GM12878 (cell line): ENCODE measurements at regions not wholly inside any gene's neighbourhood (a gene's known extent, or its start where the extent isn't known, plus 50 kb on each side); places are given as distances from the start of the nearest gene placed in this dataset.

Experiments used
- CBFB ChIP-seq: IDR thresholded peaks from 2 replicates; pipeline ENCODE4 v1.6.1; 2016; ENCODE audit warnings: antibody characterized with exemption, low read depth
- CBX3 ChIP-seq: fragments of 200-600 bp; sonication (generic); IDR thresholded peaks from 2 replicates; pipeline ENCODE4 v1.6.1; 2016; ENCODE audit warnings: low read depth, borderline replicate concordance
- CBX5 ChIP-seq: sonication (generic); IDR thresholded peaks from 2 replicates; pipeline ENCODE4 v1.6.1; 2016; ENCODE audit warnings: low read depth, moderate library complexity, mild to moderate bottlenecking, inconsistent platforms
- CEBPB ChIP-seq, 2 experiments: fragments of 150-350 bp in 1 of 2; IDR thresholded peaks; 2 replicates each; pipeline ENCODE4 v1.6.1; 2012 to 2014; ENCODE audit warnings: low read depth in 2 of 2, low read length in 2 of 2, borderline replicate concordance in 1 of 2, inconsistent platforms in 1 of 2
- EP300 ChIP-seq, 2 experiments: fragments of 150-350 bp in 1 of 2; IDR thresholded peaks; 2 replicates each; pipeline ENCODE4 v1.6.1; 2011 to 2012; ENCODE audit warnings: low read depth in 2 of 2, low read length in 2 of 2, borderline replicate concordance in 1 of 2, improper control_type of control experiment in 1 of 2, inconsistent platforms in 1 of 2; ENCODE audit not compliant: control insufficient read depth in 1 of 2
- ESRRA ChIP-seq: IDR thresholded peaks from 2 replicates; pipeline ENCODE4 v1.6.1; 2012; ENCODE audit warnings: mild to moderate bottlenecking, low read length, improper control_type of control experiment
- FOXM1 ChIP-seq: IDR thresholded peaks from 2 replicates; pipeline ENCODE4 v1.6.1; 2012; ENCODE audit warnings: low read depth, mild to moderate bottlenecking, inconsistent platforms, low read length, moderate library complexity
- GABPA ChIP-seq: IDR thresholded peaks from 2 replicates; pipeline ENCODE4 v1.6.1; 2014; ENCODE audit warnings: antibody characterized with exemption, low read depth, mild to moderate bottlenecking, inconsistent platforms
- HDAC2 ChIP-seq: fragments of 200-600 bp; sonication (generic); IDR thresholded peaks from 2 replicates; pipeline ENCODE4 v1.6.1; 2017
- HDGF ChIP-seq: fragments of 450-650 bp; IDR thresholded peaks from 2 replicates; pipeline ENCODE4 v1.6.1; 2016; ENCODE audit warnings: antibody characterized with exemption
- IKZF2 ChIP-seq, 2 experiments: fragments of 450-650 bp; IDR thresholded peaks; 2 replicates each; pipeline ENCODE4 v1.6.1; 2017; ENCODE audit warnings: mild to moderate bottlenecking in 2 of 2, moderate library complexity in 2 of 2
- JUNB ChIP-seq: IDR thresholded peaks from 2 replicates; pipeline ENCODE4 v1.6.1; 2016; ENCODE audit warnings: antibody characterized with exemption, mild to moderate bottlenecking
- JUND ChIP-seq: IDR thresholded peaks from 2 replicates; pipeline ENCODE4 v1.6.1; 2012; ENCODE audit warnings: low read depth, mild to moderate bottlenecking, low read length, improper control_type of control experiment, moderate library complexity
- MEF2A ChIP-seq: IDR thresholded peaks from 2 replicates; pipeline ENCODE4 v1.6.1; 2011; ENCODE audit warnings: low read depth, mild to moderate bottlenecking, low read length, moderate library complexity; ENCODE audit not compliant: insufficient read depth
- MTA3 ChIP-seq: IDR thresholded peaks from 2 replicates; pipeline ENCODE4 v1.6.1; 2012; ENCODE audit warnings: low read length, inconsistent platforms, borderline replicate concordance
- NBN ChIP-seq: fragments of 450-650 bp; IDR thresholded peaks from 2 replicates; pipeline ENCODE4 v1.6.1; 2016
- NFYB ChIP-seq: IDR thresholded peaks from 2 replicates; pipeline ENCODE4 v1.6.1; 2011; ENCODE audit warnings: low read depth, mild to moderate bottlenecking, low read length, improper control_type of control experiment, moderate library complexity; ENCODE audit not compliant: insufficient read depth
- NRF1 ChIP-seq: conservative IDR thresholded peaks from 2 replicates; pipeline ENCODE4 v1.6.1; 2011; ENCODE audit warnings: mild to moderate bottlenecking, low read depth, low read length, improper control_type of control experiment
- PML ChIP-seq: IDR thresholded peaks from 2 replicates; pipeline ENCODE4 v1.6.1; 2012; ENCODE audit warnings: low read length, inconsistent platforms
- POLR2AphosphoS5 ChIP-seq: IDR thresholded peaks from 2 replicates; pipeline ENCODE4 v1.6.1; 2011; ENCODE audit warnings: mild to moderate bottlenecking, low read length, inconsistent platforms
- SMAD5 ChIP-seq: IDR thresholded peaks from 2 replicates; pipeline ENCODE4 v1.6.1; 2016; ENCODE audit warnings: antibody characterized with exemption, low read depth
- SP1 ChIP-seq: IDR thresholded peaks from one replicate; pipeline ENCODE4 v1.6.1; 2011; ENCODE audit warnings: low read depth, low read length
- TCF3 ChIP-seq: IDR thresholded peaks from 2 replicates; pipeline ENCODE4 v1.6.1; 2012; ENCODE audit warnings: low read depth, mild to moderate bottlenecking, low read length, borderline replicate concordance; ENCODE audit not compliant: insufficient read depth
- TCF7 ChIP-seq: IDR thresholded peaks from 2 replicates; pipeline ENCODE4 v1.6.1; 2014; ENCODE audit warnings: antibody characterized with exemption, borderline replicate concordance
- YY1 ChIP-seq: IDR thresholded peaks from 2 replicates; pipeline ENCODE4 v1.6.1; 2011; ENCODE audit warnings: low read depth, mild to moderate bottlenecking, low read length
- ZNF217 ChIP-seq: fragments of 450-650 bp; IDR thresholded peaks from 2 replicates; pipeline ENCODE4 v1.6.1; 2017; ENCODE audit warnings: antibody characterized with exemption, mild to moderate bottlenecking
- TF ChIP-seq, protein P1 (sequence below): IDR thresholded peaks from 2 replicates; pipeline ENCODE4 v1.6.1; 2011; ENCODE audit warnings: mild to moderate bottlenecking, low read depth, low read length, moderate library complexity; ENCODE audit not compliant: insufficient replicate concordance
- TF ChIP-seq, protein P2 (sequence below): IDR thresholded peaks from 2 replicates; pipeline ENCODE4 v1.6.1; 2011; ENCODE audit warnings: borderline replicate concordance, low read depth, mild to moderate bottlenecking, moderate library complexity, mixed read lengths, low read length; ENCODE audit not compliant: insufficient read depth; ENCODE audit errors: extremely low read length
- TF ChIP-seq, protein P3 (sequence below): fragments of 450-650 bp; IDR thresholded peaks from 2 replicates; pipeline ENCODE4 v1.6.1; 2017; ENCODE audit warnings: borderline replicate concordance

DNA sequence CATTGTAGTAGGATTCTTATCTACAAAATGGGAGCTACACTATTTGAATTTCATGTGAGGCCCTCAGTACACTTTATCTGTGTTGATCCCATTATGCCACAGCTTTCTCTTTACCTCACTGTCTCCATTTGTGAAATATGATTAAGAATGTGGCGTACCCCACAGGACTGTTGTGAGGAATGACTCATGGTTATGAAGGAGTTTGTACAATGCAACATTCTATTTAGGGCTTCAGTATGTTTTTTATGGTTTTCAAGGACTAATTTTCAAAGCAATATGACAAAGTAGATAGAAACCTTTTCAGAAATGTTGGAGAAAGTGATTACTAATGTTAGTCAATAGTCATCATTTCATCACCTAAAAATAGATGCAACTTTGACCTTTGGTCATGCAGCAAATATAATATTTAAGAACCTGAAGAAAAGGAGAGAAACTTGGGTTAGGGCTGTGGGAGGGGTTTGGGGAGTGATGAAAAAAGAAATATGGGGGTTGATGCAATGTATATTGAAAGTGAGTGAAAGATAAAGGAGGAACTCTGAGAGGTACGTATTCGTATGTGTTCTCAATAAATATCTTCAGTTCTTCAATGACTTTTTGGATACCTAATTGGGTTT lies 53.7 kb upstream of the PIP5K1B start (continued):
- TF ChIP-seq, protein P1, sequence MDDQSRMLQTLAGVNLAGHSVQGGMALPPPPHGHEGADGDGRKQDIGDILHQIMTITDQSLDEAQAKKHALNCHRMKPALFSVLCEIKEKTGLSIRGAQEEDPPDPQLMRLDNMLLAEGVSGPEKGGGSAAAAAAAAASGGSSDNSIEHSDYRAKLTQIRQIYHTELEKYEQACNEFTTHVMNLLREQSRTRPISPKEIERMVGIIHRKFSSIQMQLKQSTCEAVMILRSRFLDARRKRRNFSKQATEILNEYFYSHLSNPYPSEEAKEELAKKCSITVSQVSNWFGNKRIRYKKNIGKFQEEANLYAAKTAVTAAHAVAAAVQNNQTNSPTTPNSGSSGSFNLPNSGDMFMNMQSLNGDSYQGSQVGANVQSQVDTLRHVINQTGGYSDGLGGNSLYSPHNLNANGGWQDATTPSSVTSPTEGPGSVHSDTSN = no peak
- TF ChIP-seq NFYB (no peak), CBFB (peak; percentile 29; the same call in 1 of the 2 replicates), EP300 (IDR thresholded peaks at IDR 0.05; ENCODE audit: borderline replicate concordance in 1 of 2, control insufficient read depth in 1 of 2, low read depth in 2 of 2, low read length in 2 of 2) (no peak), HDGF (no peak), PML (peak; percentile 64; the same call in 1 of the 2 replicates), NBN (no peak), ZNF217 (0 out of 2 replicates have a peak, but pooled peaks have one; percentile 29), HDAC2 (no peak), MEF2A (peak; percentile 74), POLR2AphosphoS5 (no peak), SMAD5 (no peak), FOXM1 (peak; percentile 86; the same call in 1 of the 2 replicates), MTA3 (no peak), JUNB (peak; percentile 84), SP1 (no peak), YY1 (no peak), CBX5 (no peak), GABPA (peak; percentile 23; the same call in 1 of the 2 replicates), IKZF2 (IDR thresholded peaks at IDR 0.05) (peak in 1 of 2 experiments; percentile 40; a peak in 1 of 4 replicates), TCF3 (no peak), TCF7 (peak; percentile 67), ESRRA (no peak), NRF1 (no peak), JUND (no peak), CBX3 (no peak), CEBPB (IDR thresholded peaks at IDR 0.05; ENCODE audit: borderline replicate concordance in 1 of 2, low read depth in 2 of 2, low read length in 2 of 2) (peak in 1 of 2 experiments; percentile 47; a peak in 1 of 4 replicates)
- TF ChIP-seq, protein P2, sequence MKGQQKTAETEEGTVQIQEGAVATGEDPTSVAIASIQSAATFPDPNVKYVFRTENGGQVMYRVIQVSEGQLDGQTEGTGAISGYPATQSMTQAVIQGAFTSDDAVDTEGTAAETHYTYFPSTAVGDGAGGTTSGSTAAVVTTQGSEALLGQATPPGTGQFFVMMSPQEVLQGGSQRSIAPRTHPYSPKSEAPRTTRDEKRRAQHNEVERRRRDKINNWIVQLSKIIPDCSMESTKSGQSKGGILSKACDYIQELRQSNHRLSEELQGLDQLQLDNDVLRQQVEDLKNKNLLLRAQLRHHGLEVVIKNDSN = no peak
- TF ChIP-seq, protein P3, sequence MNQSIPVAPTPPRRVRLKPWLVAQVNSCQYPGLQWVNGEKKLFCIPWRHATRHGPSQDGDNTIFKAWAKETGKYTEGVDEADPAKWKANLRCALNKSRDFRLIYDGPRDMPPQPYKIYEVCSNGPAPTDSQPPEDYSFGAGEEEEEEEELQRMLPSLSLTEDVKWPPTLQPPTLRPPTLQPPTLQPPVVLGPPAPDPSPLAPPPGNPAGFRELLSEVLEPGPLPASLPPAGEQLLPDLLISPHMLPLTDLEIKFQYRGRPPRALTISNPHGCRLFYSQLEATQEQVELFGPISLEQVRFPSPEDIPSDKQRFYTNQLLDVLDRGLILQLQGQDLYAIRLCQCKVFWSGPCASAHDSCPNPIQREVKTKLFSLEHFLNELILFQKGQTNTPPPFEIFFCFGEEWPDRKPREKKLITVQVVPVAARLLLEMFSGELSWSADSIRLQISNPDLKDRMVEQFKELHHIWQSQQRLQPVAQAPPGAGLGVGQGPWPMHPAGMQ = no peak
